ENCODE measurements at regions not wholly inside any gene's neighbourhood (a gene's known extent, or its start where the extent isn't known, plus 50 kb on each side); places are given as distances from the start of the nearest gene placed in this dataset.

GRCh38 chr10:58089739-58090138 is 178.0 kb downstream of the IPMK start:
- H3K27ac ChIP-seq (ENCODE audit: low read depth, low read length) = no peak overlapping the region
- no peak overlapping the region for H3K4me3 ChIP-seq (ENCODE audit: low read length)
- H3K27me3 ChIP-seq (ENCODE audit: control insufficient read depth, insufficient read depth, low read length) = no peaks in the 10 kb centered on the region
- no peaks in the 10 kb centered on the region for H3K36me3 ChIP-seq (ENCODE audit: control insufficient read depth, insufficient read depth, low read length)
- H3K9ac ChIP-seq (ENCODE audit: low read length) = no peak overlapping the region
- no peaks in the 10 kb centered on the region for H3K4me1 ChIP-seq (ENCODE audit: control insufficient read depth, insufficient read depth, low read length)

GRCh38 chr10:58087896-58088295 is 179.8 kb downstream of the IPMK start:
- H3K27me3 ChIP-seq (ENCODE audit: control insufficient read depth, insufficient read depth, low read length) = no peaks in the 10 kb centered on the region
- no peaks in the 10 kb centered on the region for H3K36me3 ChIP-seq (ENCODE audit: control insufficient read depth, insufficient read depth, low read length)
- no peaks in the 10 kb centered on the region for H3K4me1 ChIP-seq (ENCODE audit: control insufficient read depth, insufficient read depth, low read length)
- no peak overlapping the region for H3K27ac ChIP-seq (ENCODE audit: low read depth, low read length)
- no peak overlapping the region for H3K9ac ChIP-seq (ENCODE audit: low read length)
- no peak overlapping the region for H3K4me3 ChIP-seq (ENCODE audit: low read length)

- H3K27me3 ChIP-seq (ENCODE audit: control insufficient read depth, insufficient read depth, low read length) = no peaks in the 10 kb centered on the region
- H3K9ac ChIP-seq (ENCODE audit: low read length) = no peak overlapping the region
- H3K4me3 ChIP-seq (ENCODE audit: low read length) = no peak overlapping the region
- H3K36me3 ChIP-seq (ENCODE audit: control insufficient read depth, insufficient read depth, low read length) = no peaks in the 10 kb centered on the region
- H3K27ac ChIP-seq (ENCODE audit: low read depth, low read length) = no peak overlapping the region
- H3K4me1 ChIP-seq (ENCODE audit: control insufficient read depth, insufficient read depth, low read length) = no peaks in the 10 kb centered on the region
Observed at GRCh38 chr10:58086763-58087150, 180.9 kb downstream of the IPMK start.

DNA sequence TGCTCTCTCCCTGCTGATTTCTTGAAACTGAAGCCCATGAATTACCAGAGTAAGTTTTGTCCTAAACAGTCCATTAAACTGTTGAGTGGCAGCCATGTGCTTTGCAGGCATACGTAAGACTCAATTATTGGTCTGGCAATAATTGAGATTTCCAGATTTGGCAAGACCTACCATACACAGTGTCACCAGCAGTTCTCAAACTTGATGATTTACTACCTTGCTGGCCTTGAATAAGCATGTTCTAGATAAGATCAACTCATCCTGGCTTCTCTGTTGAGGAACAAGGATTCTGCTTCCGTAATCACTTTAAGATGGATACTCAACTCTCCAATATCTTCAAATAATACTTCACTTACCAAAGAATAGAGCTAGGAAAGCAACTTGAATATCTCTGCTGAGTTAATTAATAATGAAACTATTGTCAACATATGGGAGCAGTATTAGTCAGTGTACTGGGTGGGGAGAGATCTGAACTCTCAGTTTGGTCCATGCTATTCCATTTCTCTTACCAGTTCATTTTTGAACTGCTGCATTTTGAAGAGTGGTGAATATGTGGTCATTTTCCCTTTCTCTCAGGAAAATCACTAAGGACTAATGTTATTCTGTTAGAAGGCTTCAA is 181.4 kb downstream of the IPMK start:
- H3K27me3 ChIP-seq (ENCODE audit: control insufficient read depth, insufficient read depth, low read length) = no peaks in the 10 kb centered on the region
- no peak overlapping the region for H3K27ac ChIP-seq (ENCODE audit: low read depth, low read length)
- H3K36me3 ChIP-seq (ENCODE audit: control insufficient read depth, insufficient read depth, low read length) = no peaks in the 10 kb centered on the region
- H3K4me3 ChIP-seq (ENCODE audit: low read length) = no peak overlapping the region
- no peak overlapping the region for H3K9ac ChIP-seq (ENCODE audit: low read length)
- H3K4me1 ChIP-seq (ENCODE audit: control insufficient read depth, insufficient read depth, low read length) = no peaks in the 10 kb centered on the region

GRCh38 chr10:58082248-58082647 is 185.4 kb downstream of the IPMK start:
- Histone ChIP-seq H3K9ac (ENCODE audit: low read length) (no peak overlapping the region), H3K4me1 (ENCODE audit: control insufficient read depth, insufficient read depth, low read length) (no peaks in the 10 kb centered on the region), H3K36me3 (ENCODE audit: control insufficient read depth, insufficient read depth, low read length) (no peaks in the 10 kb centered on the region), H3K27ac (ENCODE audit: low read depth, low read length) (no peak overlapping the region), H3K4me3 (ENCODE audit: low read length) (no peak overlapping the region), H3K27me3 (ENCODE audit: control insufficient read depth, insufficient read depth, low read length) (no peaks in the 10 kb centered on the region)

GRCh38 chr10:58081353-58081752 is 186.3 kb downstream of the IPMK start:
- H3K36me3 ChIP-seq (ENCODE audit: control insufficient read depth, insufficient read depth, low read length) = no peaks in the 10 kb centered on the region
- no peak overlapping the region for H3K4me3 ChIP-seq (ENCODE audit: low read length)
- H3K4me1 ChIP-seq (ENCODE audit: control insufficient read depth, insufficient read depth, low read length) = no peaks in the 10 kb centered on the region
- no peak overlapping the region for H3K9ac ChIP-seq (ENCODE audit: low read length)
- H3K27me3 ChIP-seq (ENCODE audit: control insufficient read depth, insufficient read depth, low read length) = no peaks in the 10 kb centered on the region
- no peak overlapping the region for H3K27ac ChIP-seq (ENCODE audit: low read depth, low read length)

- no peaks in the 10 kb centered on the region for H3K4me1 ChIP-seq (ENCODE audit: control insufficient read depth, insufficient read depth, low read length)
- no peaks in the 10 kb centered on the region for H3K36me3 ChIP-seq (ENCODE audit: control insufficient read depth, insufficient read depth, low read length)
- H3K9ac ChIP-seq (ENCODE audit: low read length) = no peak overlapping the region
- no peak overlapping the region for H3K27ac ChIP-seq (ENCODE audit: low read depth, low read length)
- no peak overlapping the region for H3K4me3 ChIP-seq (ENCODE audit: low read length)
- no peaks in the 10 kb centered on the region for H3K27me3 ChIP-seq (ENCODE audit: control insufficient read depth, insufficient read depth, low read length)
Observed at GRCh38 chr10:58079461-58079860, 188.2 kb downstream of the IPMK start.

DNA sequence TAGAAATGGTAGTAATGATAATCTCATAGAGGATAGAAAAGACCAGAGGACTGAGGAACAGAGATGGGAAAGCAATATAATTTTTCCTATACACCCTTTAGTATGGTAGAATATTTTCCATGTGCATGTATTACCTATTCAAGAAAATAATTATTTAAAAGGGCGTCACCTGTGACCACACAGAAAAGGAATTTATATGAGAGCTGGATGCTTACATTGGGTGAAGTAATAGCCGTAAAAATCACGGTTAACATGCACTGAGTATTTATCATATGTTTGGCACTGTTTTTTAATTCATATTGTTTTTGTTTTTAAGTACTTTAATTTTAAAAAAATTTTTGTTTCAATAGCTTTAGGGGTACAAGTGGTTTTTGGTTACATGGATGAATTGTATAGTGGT is 195.1 kb downstream of the IPMK start:
- no peaks in the 10 kb centered on the region for H3K4me1 ChIP-seq (ENCODE audit: control insufficient read depth, insufficient read depth, low read length)

GRCh38 chr10:58070956-58071355 is 196.7 kb downstream of the IPMK start:
- Histone ChIP-seq H3K4me3 (ENCODE audit: low read length) (no peak overlapping the region), H3K36me3 (ENCODE audit: control insufficient read depth, insufficient read depth, low read length) (no peaks in the 10 kb centered on the region), H3K9ac (ENCODE audit: low read length) (no peak overlapping the region), H3K4me1 (ENCODE audit: control insufficient read depth, insufficient read depth, low read length) (no peaks in the 10 kb centered on the region), H3K27me3 (ENCODE audit: control insufficient read depth, insufficient read depth, low read length) (no peaks in the 10 kb centered on the region), H3K27ac (ENCODE audit: low read depth, low read length) (no peak overlapping the region)

More for the DNA sequence above, 195.1 kb downstream of the IPMK start:
- Histone ChIP-seq H3K27me3 (ENCODE audit: control insufficient read depth, insufficient read depth, low read length) (no peaks in the 10 kb centered on the region), H3K27ac (ENCODE audit: low read depth, low read length) (no peak overlapping the region), H3K9ac (ENCODE audit: low read length) (no peak overlapping the region), H3K4me3 (ENCODE audit: low read length) (no peak overlapping the region), H3K36me3 (ENCODE audit: control insufficient read depth, insufficient read depth, low read length) (no peaks in the 10 kb centered on the region)

DNA sequence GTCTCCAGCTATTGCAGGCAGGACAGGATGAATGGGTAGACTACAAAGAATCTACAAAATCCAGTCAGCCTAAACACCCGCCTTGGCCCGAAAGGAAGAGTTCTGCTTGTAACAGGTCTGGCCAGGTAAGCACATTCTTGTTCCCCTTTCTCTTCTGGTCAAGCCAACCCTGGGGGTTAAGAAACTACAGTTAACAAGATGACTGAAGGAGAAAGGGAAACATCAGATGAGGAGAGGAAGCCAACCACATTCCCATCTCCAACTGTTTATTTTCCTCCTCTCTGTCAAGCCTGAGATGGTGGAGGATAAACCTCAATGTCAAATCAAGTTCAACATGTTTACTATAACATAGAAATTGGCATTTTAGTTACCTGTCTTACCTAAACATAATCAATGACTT is 198.9 kb downstream of the IPMK start:
- H3K9ac ChIP-seq (ENCODE audit: low read length) = no peak overlapping the region
- H3K27ac ChIP-seq (ENCODE audit: low read depth, low read length) = no peak overlapping the region
- no peaks in the 10 kb centered on the region for H3K27me3 ChIP-seq (ENCODE audit: control insufficient read depth, insufficient read depth, low read length)
- H3K4me1 ChIP-seq (ENCODE audit: control insufficient read depth, insufficient read depth, low read length) = no peaks in the 10 kb centered on the region
- H3K4me3 ChIP-seq (ENCODE audit: low read length) = no peak overlapping the region
- no peaks in the 10 kb centered on the region for H3K36me3 ChIP-seq (ENCODE audit: control insufficient read depth, insufficient read depth, low read length)

- H3K27me3 ChIP-seq (ENCODE audit: control insufficient read depth, insufficient read depth, low read length) = no peaks in the 10 kb centered on the region
- H3K4me1 ChIP-seq (ENCODE audit: control insufficient read depth, insufficient read depth, low read length) = no peaks in the 10 kb centered on the region
Observed at GRCh38 chr10:58066979-58067378, 200.7 kb downstream of the IPMK start.

DNA sequence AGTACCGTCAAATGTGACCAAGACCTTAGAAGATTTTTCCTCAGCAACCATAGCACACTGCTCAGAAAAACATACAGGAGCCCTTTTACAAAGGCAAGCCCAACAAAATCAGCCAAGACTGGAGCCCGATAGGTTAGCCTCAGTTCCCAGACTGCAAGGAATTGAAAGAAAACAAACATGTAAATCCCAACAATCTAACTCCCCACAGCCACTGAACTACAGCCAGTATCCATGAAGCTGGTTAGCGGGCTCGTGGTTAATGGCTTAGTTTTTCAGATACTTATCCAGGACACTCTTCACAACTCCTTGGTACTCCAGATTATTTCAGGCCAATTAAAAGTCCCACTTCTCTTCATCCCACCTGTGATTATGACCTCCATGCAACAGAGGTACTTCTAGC is 201.6 kb downstream of the IPMK start:
- Histone ChIP-seq H3K4me3 (ENCODE audit: low read length) (no peak overlapping the region), H3K36me3 (ENCODE audit: control insufficient read depth, insufficient read depth, low read length) (no peaks in the 10 kb centered on the region), H3K4me1 (ENCODE audit: control insufficient read depth, insufficient read depth, low read length) (no peaks in the 10 kb centered on the region), H3K9ac (ENCODE audit: low read length) (no peak overlapping the region), H3K27ac (ENCODE audit: low read depth, low read length) (no peak overlapping the region), H3K27me3 (ENCODE audit: control insufficient read depth, insufficient read depth, low read length) (no peaks in the 10 kb centered on the region)

More at GRCh38 chr10:58066979-58067378, 200.7 kb downstream of the IPMK start:
- no peak overlapping the region for H3K4me3 ChIP-seq (ENCODE audit: low read length)
- H3K27ac ChIP-seq (ENCODE audit: low read depth, low read length) = no peak overlapping the region
- H3K9ac ChIP-seq (ENCODE audit: low read length) = no peak overlapping the region
- H3K36me3 ChIP-seq (ENCODE audit: control insufficient read depth, insufficient read depth, low read length) = no peaks in the 10 kb centered on the region

- H3K4me3 ChIP-seq (ENCODE audit: low read length) = no peak overlapping the region
- no peak overlapping the region for H3K27ac ChIP-seq (ENCODE audit: low read depth, low read length)
- no peak overlapping the region for H3K9ac ChIP-seq (ENCODE audit: low read length)
- no peaks in the 10 kb centered on the region for H3K36me3 ChIP-seq (ENCODE audit: control insufficient read depth, insufficient read depth, low read length)
- no peaks in the 10 kb centered on the region for H3K4me1 ChIP-seq (ENCODE audit: control insufficient read depth, insufficient read depth, low read length)
- no peaks in the 10 kb centered on the region for H3K27me3 ChIP-seq (ENCODE audit: control insufficient read depth, insufficient read depth, low read length)
Observed at GRCh38 chr10:58065529-58065815, 202.2 kb downstream of the IPMK start.

All from rectal smooth muscle tissue (tissue), 1 donor.